ENCODE measurements at regions not wholly inside any gene's neighbourhood (a gene's known extent, or its start where the extent isn't known, plus 50 kb on each side); places are given as distances from the start of the nearest gene placed in this dataset.
"Not testable (repeated sequence)": the region's sequence is repeated elsewhere in the genome, so short reads cannot be mapped to it uniquely, and the experiment has no call there.

GRCh38 chr2:155905657-155906056 lies 426.9 kb downstream of the NR4A2 start:
- no peak for TF ChIP-seq CTCF (conservative IDR thresholded peaks at IDR 0.05; ENCODE audit: low read depth)
- CTCF ChIA-PET, result interaction anchor here (0.7 kb wide), 1 partner anchor 724 kb away, joined by 4 read pairs; no protein-coding TSS in a partner anchor
- no peak for DNase-seq (ENCODE audit: low spot score)
- POLR2A ChIA-PET (ENCODE audit: low non-redundant PET), result no interaction called here
- no peak overlapping the region for H3K27ac ChIP-seq

- ChIA-PET CTCF (interaction anchor here (0.7 kb wide), 1 partner anchor 725 kb away, joined by 4 read pairs; no protein-coding TSS in a partner anchor), POLR2A (ENCODE audit: low non-redundant PET) (no interaction called here)
- no peak for DNase-seq (ENCODE audit: low spot score)
- no peak overlapping the region for H3K27ac ChIP-seq
- TF ChIP-seq CTCF (conservative IDR thresholded peaks at IDR 0.05; ENCODE audit: low read depth), result no peak
Observed at GRCh38 chr2:155904720-155905119, 427.8 kb downstream of the NR4A2 start.

GRCh38 chr2:155902635-155903034 lies 429.9 kb downstream of the NR4A2 start:
- no peak for TF ChIP-seq CTCF (conservative IDR thresholded peaks at IDR 0.05; ENCODE audit: low read depth)
- POLR2A ChIA-PET (ENCODE audit: low non-redundant PET), result no interaction called here
- CTCF ChIA-PET, result no interaction called here
- no peak overlapping the region for H3K27ac ChIP-seq
- DNase-seq (ENCODE audit: low spot score), result no peak

- H3K27ac ChIP-seq, result no peak overlapping the region
- TF ChIP-seq CTCF (conservative IDR thresholded peaks at IDR 0.05; ENCODE audit: low read depth), result no peak
- DNase-seq (ENCODE audit: low spot score), result peak; percentile 60
- CTCF ChIA-PET, result no interaction called here
- POLR2A ChIA-PET (ENCODE audit: low non-redundant PET), result no interaction called here
Observed at GRCh38 chr2:155895016-155895415, 437.5 kb downstream of the NR4A2 start.

GRCh38 chr2:155880382-155880781 lies 452.1 kb downstream of the NR4A2 start:
- peak overlapping the region; percentile 68 for H3K27ac ChIP-seq
- CTCF ChIA-PET; POLR2A ChIA-PET (ENCODE audit: low non-redundant PET); DNase-seq (ENCODE audit: low spot score): not testable (repeated sequence)

- CTCF ChIA-PET, result interaction anchor here (0.6 kb wide), 1 partner anchor 437 kb away, joined by 3 read pairs; no protein-coding TSS in a partner anchor
- POLR2A ChIA-PET (ENCODE audit: low non-redundant PET), result not testable (repeated sequence)
- peak; percentile 50 for DNase-seq (ENCODE audit: low spot score)
- peak overlapping the region; percentile 68 for H3K27ac ChIP-seq
Observed at GRCh38 chr2:155879900-155880299, 452.6 kb downstream of the NR4A2 start.

DNA sequence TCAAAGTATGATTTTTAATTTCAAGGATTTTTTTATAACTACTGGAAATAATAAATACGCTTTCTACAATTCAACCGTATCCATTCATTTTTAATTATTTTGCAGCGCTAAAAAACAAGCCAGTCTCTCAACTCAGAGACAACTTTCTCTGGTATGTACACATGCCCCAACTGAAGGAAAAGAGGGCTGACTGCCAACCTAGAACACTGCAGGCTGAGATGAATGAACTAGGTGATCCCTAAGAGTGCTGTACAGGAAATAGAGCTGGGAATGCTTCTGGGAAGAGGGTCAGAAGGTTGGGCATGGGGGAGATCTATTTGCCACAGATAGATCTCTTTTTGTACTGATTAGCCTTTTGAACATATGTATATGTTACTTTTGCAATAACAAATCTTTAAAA lies 460.1 kb downstream of the NR4A2 start:
- CTCF ChIA-PET, result no interaction called here
- no peak for TF ChIP-seq CTCF (conservative IDR thresholded peaks at IDR 0.05; ENCODE audit: low read depth)
- H3K27ac ChIP-seq, result no peak overlapping the region
- peak; percentile 15 for DNase-seq (ENCODE audit: low spot score)
- POLR2A ChIA-PET (ENCODE audit: low non-redundant PET), result no interaction called here

DNA sequence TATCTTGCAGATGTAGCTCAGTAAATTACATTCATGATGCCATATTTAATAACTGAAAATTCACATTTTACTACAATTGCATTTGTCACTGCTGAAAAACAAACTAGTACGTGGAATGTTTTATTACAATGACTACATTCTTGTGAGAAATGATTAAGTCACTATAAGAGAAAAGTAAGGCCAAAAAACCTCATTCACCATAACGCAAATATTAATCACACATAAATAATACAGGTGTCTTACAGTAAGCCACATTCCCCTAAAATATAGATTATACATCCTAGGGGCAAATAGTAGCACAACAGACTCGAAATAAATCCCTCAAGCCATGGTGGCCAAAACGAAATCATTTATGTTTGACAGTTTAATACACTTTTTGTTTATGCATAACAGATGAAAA lies 460.6 kb downstream of the NR4A2 start:
- ChIA-PET CTCF (no interaction called here), POLR2A (ENCODE audit: low non-redundant PET) (no interaction called here)
- no peak overlapping the region for H3K27ac ChIP-seq
- TF ChIP-seq CTCF (conservative IDR thresholded peaks at IDR 0.05; ENCODE audit: low read depth), result no peak
- no peak for DNase-seq (ENCODE audit: low spot score)

Data from RWPE1 (cell line).